ENCODE measurements at regions not wholly inside any gene's neighbourhood (a gene's known extent, or its start where the extent isn't known, plus 50 kb on each side); places are given as distances from the start of the nearest gene placed in this dataset.

GRCh38 chr5:98461485-98461884, 312.0 kb upstream of the RGMB start:
- TF ChIP-seq, protein P1, sequence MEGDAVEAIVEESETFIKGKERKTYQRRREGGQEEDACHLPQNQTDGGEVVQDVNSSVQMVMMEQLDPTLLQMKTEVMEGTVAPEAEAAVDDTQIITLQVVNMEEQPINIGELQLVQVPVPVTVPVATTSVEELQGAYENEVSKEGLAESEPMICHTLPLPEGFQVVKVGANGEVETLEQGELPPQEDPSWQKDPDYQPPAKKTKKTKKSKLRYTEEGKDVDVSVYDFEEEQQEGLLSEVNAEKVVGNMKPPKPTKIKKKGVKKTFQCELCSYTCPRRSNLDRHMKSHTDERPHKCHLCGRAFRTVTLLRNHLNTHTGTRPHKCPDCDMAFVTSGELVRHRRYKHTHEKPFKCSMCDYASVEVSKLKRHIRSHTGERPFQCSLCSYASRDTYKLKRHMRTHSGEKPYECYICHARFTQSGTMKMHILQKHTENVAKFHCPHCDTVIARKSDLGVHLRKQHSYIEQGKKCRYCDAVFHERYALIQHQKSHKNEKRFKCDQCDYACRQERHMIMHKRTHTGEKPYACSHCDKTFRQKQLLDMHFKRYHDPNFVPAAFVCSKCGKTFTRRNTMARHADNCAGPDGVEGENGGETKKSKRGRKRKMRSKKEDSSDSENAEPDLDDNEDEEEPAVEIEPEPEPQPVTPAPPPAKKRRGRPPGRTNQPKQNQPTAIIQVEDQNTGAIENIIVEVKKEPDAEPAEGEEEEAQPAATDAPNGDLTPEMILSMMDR (IDR thresholded peaks at IDR 0.05; ENCODE audit: low read depth, low read length, missing control alignments) = no peak
- H3K4me3 ChIP-seq (ENCODE audit: low read depth, low read length) = no peak overlapping the region
- no peak for DNase-seq (ENCODE audit: low read depth)

DNA sequence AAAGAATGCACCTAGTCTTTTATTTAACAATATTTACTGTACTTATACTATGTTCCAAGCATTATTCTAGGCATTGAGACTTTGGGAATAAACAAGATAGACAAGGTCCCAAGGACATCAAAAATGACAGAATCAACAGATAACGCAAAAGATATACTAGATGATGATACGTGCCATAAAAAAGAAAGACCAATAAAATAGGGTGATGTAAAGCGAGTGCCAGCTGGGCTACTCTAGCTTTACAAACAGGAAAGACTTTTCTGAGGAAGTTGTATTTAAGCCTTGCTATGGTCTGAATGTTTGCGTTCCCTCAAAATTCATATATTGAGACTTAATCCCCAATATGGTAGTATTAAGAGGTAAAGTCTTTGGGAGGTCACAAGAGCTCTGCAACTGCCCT, 310.2 kb upstream of the RGMB start:
- no peak for DNase-seq (ENCODE audit: low read depth)
- H3K4me3 ChIP-seq (ENCODE audit: low read depth, low read length) = no peak overlapping the region
- TF ChIP-seq, protein P1 (IDR thresholded peaks at IDR 0.05; ENCODE audit: low read depth, low read length, missing control alignments) = no peak

DNA sequence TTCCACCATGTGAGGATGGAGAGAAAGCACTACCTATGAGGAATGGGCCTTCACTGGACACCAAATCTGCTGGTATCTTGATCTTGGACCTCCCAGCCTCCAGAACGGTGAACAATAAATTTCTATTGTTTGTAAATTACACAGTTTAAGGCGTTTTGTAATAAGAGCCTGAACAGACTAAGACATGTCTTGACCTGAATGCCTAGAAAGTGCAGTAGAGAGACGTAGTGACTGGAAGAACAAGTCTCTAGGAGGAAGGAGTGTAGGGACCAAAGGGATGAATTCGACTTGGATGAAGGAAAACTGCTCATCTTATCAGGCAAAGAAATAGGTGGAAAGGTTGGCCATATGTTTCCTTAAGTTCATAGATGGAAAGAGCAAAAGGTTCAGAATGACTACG, 309.8 kb upstream of the RGMB start:
- no peak for DNase-seq (ENCODE audit: low read depth)
- H3K4me3 ChIP-seq (ENCODE audit: low read depth, low read length) = no peak overlapping the region
- TF ChIP-seq, protein P1 (IDR thresholded peaks at IDR 0.05; ENCODE audit: low read depth, low read length, missing control alignments) = no peak

DNA sequence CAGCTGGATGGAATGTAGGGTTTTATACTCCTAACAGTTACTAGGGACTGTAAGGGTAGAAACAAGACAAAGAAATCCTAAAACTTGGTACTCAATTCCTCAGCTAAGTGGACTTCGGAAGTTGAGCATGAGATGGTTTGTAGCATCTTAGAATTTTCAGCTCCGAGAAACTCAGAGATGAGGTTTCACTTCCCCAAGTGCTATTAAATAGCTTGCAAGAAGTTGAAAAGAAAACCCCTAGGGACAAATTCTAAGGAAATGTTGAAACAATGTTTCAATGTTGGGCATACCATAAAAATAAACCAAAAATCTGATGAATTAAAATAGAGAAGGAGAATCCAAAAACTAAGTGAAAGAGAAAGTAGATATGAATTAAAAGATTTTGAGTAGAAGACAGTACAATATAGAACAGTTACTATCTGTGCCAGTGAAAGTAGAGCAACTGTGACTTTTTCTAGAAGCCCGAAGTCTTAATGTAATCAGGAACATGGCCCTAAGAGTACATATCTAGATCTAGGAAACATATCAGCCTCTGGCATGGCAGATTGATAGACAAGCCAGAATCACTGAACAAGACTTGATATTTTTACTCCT, 308.6 kb upstream of the RGMB start:
- no peak overlapping the region for H3K4me3 ChIP-seq (ENCODE audit: low read depth, low read length)
- DNase-seq (ENCODE audit: low read depth) = peak; percentile 12
- TF ChIP-seq, protein P1 (IDR thresholded peaks at IDR 0.05; ENCODE audit: low read depth, low read length, missing control alignments) = no peak

- no peak overlapping the region for H3K4me3 ChIP-seq (ENCODE audit: low read depth, low read length)
- TF ChIP-seq, protein P1 (IDR thresholded peaks at IDR 0.05; ENCODE audit: low read depth, low read length, missing control alignments) = no peak
- DNase-seq (ENCODE audit: low read depth) = no peak
These were observed 305.1 kb upstream of the RGMB start for GRCh38 chr5:98468188-98468869.

DNA sequence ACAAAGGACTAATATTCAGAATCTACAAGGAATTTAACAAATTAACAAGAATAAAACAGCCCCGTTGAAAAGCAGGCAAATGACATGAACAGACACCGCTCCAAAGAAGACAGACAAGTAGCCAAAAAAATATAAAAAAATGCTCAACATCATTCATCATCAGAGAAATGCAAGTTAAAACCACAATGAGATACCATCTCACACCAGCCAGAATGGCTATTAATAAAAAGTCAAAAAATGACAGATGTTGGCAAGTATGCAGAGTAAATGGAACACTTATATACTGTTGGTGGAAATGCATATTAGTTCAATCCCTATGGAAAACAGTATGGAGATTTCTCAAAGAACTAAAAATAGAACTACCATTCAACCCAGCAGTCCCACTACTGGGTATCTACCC, 302.7 kb upstream of the RGMB start:
- no peak for DNase-seq (ENCODE audit: low read depth)
- TF ChIP-seq, protein P1 (IDR thresholded peaks at IDR 0.05; ENCODE audit: low read depth, low read length, missing control alignments) = no peak
- H3K4me3 ChIP-seq (ENCODE audit: low read depth, low read length) = no peak overlapping the region

- no peak for DNase-seq (ENCODE audit: low read depth)
- TF ChIP-seq, protein P1 (IDR thresholded peaks at IDR 0.05; ENCODE audit: low read depth, low read length, missing control alignments) = no peak
- H3K4me3 ChIP-seq (ENCODE audit: low read depth, low read length) = no peak overlapping the region
These were observed 302.0 kb upstream of the RGMB start for GRCh38 chr5:98471458-98471857.

All from GM12864 (cell line).